HepG2 (cell line): ENCODE measurements at regions not wholly inside any gene's neighbourhood (a gene's known extent, or its start where the extent isn't known, plus 50 kb on each side); places are given as distances from the start of the nearest gene placed in this dataset.

ENCODE experiments used
- BHLHE40 ChIP-seq: IDR thresholded peaks from 2 replicates; pipeline ENCODE4 v1.6.1; 2011; ENCODE audit warnings: low read length, improper control_type of control experiment
- GLI4 ChIP-seq: sonication (generic); formaldehyde crosslinking; IDR thresholded peaks from 2 replicates; pipeline ENCODE4 v1.5.1; 2020; ENCODE audit warnings: missing genetic modification reagents, mild to moderate bottlenecking, moderate library complexity, borderline replicate concordance
- HDAC6 ChIP-seq: fragments of 200-600 bp; sonication (generic); IDR thresholded peaks from 2 replicates; pipeline ENCODE4 v1.7.0; 2017; ENCODE audit warnings: mild to moderate bottlenecking, antibody characterized with exemption, low read length, low read depth
- HNRNPH1 ChIP-seq: fragments of 200-400 bp; formaldehyde crosslinking; optimal IDR thresholded peaks from 2 replicates; pipeline ENCODE3; 2017; ENCODE audit warnings: mild to moderate bottlenecking, low read depth, low read length
- MAX ChIP-seq: IDR thresholded peaks from 2 replicates; pipeline ENCODE4 v1.6.1; 2012; ENCODE audit warnings: inconsistent platforms
- MED13 ChIP-seq: sonication (generic); formaldehyde crosslinking; IDR thresholded peaks from 2 replicates; pipeline ENCODE4 v1.5.0; 2020; ENCODE audit warnings: missing genetic modification reagents
- PAWR ChIP-seq: sonication (generic); formaldehyde crosslinking; IDR thresholded peaks from 2 replicates; pipeline ENCODE4 v1.4.0; 2020; ENCODE audit warnings: missing genetic modification reagents, mild to moderate bottlenecking, borderline replicate concordance
- POLR2A ChIP-seq, 2 experiments: IDR thresholded peaks; 2 replicates each; pipeline ENCODE4 v1.6.1; 2011; ENCODE audit warnings: low read depth in 2 of 2, low read length in 2 of 2, mild to moderate bottlenecking in 1 of 2, moderate library complexity in 1 of 2; ENCODE audit not compliant: insufficient read depth in 1 of 2
- RBFOX2 ChIP-seq: fragments of 200-400 bp; formaldehyde crosslinking; IDR thresholded peaks from 2 replicates; pipeline ENCODE4 v1.6.1; 2017; ENCODE audit warnings: low read depth, mild to moderate bottlenecking, low read length
- SMARCE1 ChIP-seq: fragments of 450-650 bp; IDR thresholded peaks from 2 replicates; pipeline ENCODE4 v1.6.1; 2017; ENCODE audit warnings: borderline replicate concordance
- SP1 ChIP-seq, 2 experiments: fragments of 450-650 bp in 1 of 2; sonication (generic) in 1 of 2; formaldehyde crosslinking in 1 of 2; IDR thresholded peaks; 2 replicates each; pipeline versions ENCODE4 v1.4.0 to v1.6.1; 2016 to 2020; ENCODE audit warnings: missing genetic modification reagents in 1 of 2
- ZNF572 ChIP-seq: sonication (generic); formaldehyde crosslinking; IDR thresholded peaks from 2 replicates; pipeline ENCODE4 v1.5.1; 2020; ENCODE audit warnings: mild to moderate bottlenecking, missing genetic modification reagents
- TF ChIP-seq, protein P1 (sequence below): sonication (generic); formaldehyde crosslinking; IDR thresholded peaks from 2 replicates; pipeline ENCODE4 v1.5.0; 2020; ENCODE audit warnings: missing genetic modification reagents
- TF ChIP-seq, protein P2 (sequence below): sonication (generic); formaldehyde crosslinking; IDR thresholded peaks from 2 replicates; pipeline ENCODE4 v1.4.0; 2020; ENCODE audit warnings: missing genetic modification reagents

GRCh38 chr12:5099591-5099990, 55.9 kb downstream of the KCNA5 start:
- TF ChIP-seq BHLHE40 (no peak), RBFOX2 (no peak), POLR2A (IDR thresholded peaks at IDR 0.05; ENCODE audit: insufficient read depth in 1 of 2, low read depth in 2 of 2, low read length in 2 of 2) (no peak), GLI4 (no peak), ZNF572 (CRISPR knock-in tag) (no peak), SP1 (IDR thresholded peaks at IDR 0.05) (no peak), SP1 (CRISPR knock-in tag; IDR thresholded peaks at IDR 0.05) (no peak), SMARCE1 (no peak), HDAC6 (no peak), PAWR (CRISPR knock-in tag) (no peak), MED13 (no peak), HNRNPH1 (no peak), MAX (no peak)
- TF ChIP-seq, protein P1, sequence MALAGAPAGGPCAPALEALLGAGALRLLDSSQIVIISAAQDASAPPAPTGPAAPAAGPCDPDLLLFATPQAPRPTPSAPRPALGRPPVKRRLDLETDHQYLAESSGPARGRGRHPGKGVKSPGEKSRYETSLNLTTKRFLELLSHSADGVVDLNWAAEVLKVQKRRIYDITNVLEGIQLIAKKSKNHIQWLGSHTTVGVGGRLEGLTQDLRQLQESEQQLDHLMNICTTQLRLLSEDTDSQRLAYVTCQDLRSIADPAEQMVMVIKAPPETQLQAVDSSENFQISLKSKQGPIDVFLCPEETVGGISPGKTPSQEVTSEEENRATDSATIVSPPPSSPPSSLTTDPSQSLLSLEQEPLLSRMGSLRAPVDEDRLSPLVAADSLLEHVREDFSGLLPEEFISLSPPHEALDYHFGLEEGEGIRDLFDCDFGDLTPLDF, result no peak
- TF ChIP-seq, protein P2, sequence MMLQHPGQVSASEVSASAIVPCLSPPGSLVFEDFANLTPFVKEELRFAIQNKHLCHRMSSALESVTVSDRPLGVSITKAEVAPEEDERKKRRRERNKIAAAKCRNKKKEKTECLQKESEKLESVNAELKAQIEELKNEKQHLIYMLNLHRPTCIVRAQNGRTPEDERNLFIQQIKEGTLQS (CRISPR knock-in tag), result no peak
